LHCN-M2 (cell line): ENCODE measurements at regions not wholly inside any gene's neighbourhood (a gene's known extent, or its start where the extent isn't known, plus 50 kb on each side); places are given as distances from the start of the nearest gene placed in this dataset.
"Not testable (repeated sequence)": the region's sequence is repeated elsewhere in the genome, so short reads cannot be mapped to it uniquely, and the experiment has no call there.

Experiments used
- DNase-seq: peaks from one replicate; pipeline ENCODE4 v3.0.0-alpha.2; 2012; ENCODE audit warnings: low read depth

DNA sequence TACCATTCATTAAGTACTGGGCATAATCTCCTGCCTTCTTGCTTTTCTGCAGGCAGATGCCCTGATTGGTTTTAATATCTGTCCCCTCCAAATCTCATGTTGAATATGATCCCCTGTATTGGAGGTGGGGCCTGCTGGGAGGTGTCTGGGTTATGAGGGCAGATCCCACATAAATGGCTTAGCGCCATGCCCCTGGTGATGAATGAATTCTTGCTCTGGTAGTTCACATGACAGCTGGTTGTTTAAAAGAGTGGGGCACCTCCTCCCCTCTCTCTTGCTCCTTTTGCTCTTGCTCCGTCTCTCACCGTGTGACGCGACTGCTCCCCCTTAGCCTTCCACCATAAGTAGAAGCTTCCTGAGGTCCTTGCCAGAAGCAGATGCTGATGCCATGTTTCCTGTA is 564.0 kb upstream of the BRINP1 start:
- DNase-seq = no peak

GRCh38 chr9:119924736-119925135 is 555.5 kb upstream of the BRINP1 start:
- DNase-seq = no peak

GRCh38 chr9:119917175-119917574 is 547.9 kb upstream of the BRINP1 start:
- DNase-seq = no peak

- no peak for DNase-seq
Observed at GRCh38 chr9:119907056-119907455, 537.8 kb upstream of the BRINP1 start.

- DNase-seq = no peak
Observed at GRCh38 chr9:119905724-119906123, 536.5 kb upstream of the BRINP1 start.

- DNase-seq = no peak
Observed at GRCh38 chr9:119903851-119904250, 534.6 kb upstream of the BRINP1 start.

DNA sequence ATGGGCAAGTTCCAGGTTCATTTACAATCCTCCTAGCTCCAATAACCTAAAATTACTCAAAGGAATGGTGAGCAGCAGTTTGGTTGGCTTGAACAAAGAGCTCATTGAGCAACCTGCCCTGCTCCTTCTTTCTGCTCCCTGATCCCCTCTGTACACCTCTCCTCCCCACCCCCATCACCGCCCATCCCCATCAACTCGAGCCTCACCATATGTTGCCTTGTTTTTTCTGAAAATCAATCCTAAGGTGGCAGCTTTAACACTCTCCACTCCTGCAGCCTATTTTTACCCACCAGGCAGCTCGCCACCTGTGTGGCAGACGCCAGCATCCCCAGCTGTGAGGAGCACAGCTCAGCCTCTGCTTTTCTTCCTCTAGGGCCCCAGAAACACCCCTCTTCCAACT is 533.4 kb upstream of the BRINP1 start:
- no peak for DNase-seq

DNA sequence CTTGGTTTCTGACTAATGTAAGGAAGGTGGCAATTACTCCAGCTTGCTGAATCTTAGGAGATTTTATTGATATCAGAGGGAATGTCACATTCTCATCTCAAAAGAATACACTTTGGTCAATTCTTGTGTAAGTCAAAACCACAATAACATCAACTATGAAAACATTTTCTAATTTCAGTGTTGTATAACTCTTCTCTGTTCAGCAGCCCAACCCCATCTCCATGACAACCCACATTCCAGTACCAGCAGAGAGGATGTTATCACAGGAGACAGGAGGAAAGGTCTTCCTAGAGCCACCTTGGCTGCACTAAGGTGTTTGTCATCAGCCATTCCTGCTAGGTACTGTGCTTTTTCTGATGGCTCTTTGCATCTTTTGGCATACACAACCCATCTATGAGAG is 529.1 kb upstream of the BRINP1 start:
- DNase-seq = no peak

DNA sequence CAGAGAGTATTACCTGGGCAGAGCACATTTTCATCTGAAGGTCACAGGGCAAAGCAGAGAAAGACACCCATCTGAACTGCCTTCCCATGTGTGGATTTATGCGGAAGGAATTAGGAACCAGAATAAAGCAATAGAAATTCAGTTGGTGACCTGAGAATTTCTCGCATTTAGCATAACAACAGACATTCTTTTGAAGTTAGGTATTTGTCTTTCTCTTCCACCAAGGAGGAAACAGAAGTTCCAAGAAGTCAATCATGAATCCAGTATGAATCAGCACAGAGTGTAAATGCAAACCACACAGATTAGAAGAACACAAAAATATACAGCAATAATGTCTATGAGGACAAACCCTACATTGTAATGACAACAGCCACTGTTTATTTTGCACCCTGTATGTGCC is 515.2 kb upstream of the BRINP1 start:
- no peak for DNase-seq

GRCh38 chr9:119881898-119882297 is 512.7 kb upstream of the BRINP1 start:
- no peak for DNase-seq

GRCh38 chr9:119880361-119880760 is 511.1 kb upstream of the BRINP1 start:
- DNase-seq = no peak

- DNase-seq = no peak
Observed at GRCh38 chr9:119877306-119877705, 508.1 kb upstream of the BRINP1 start.

GRCh38 chr9:119873877-119874276 is 504.6 kb upstream of the BRINP1 start:
- DNase-seq = no peak

GRCh38 chr9:119870251-119870650 is 501.0 kb upstream of the BRINP1 start:
- not testable (repeated sequence) for DNase-seq

- DNase-seq = no peak
Observed at GRCh38 chr9:119868694-119869093, 499.5 kb upstream of the BRINP1 start.

GRCh38 chr9:119861842-119862241 is 492.6 kb upstream of the BRINP1 start:
- no peak for DNase-seq

DNA sequence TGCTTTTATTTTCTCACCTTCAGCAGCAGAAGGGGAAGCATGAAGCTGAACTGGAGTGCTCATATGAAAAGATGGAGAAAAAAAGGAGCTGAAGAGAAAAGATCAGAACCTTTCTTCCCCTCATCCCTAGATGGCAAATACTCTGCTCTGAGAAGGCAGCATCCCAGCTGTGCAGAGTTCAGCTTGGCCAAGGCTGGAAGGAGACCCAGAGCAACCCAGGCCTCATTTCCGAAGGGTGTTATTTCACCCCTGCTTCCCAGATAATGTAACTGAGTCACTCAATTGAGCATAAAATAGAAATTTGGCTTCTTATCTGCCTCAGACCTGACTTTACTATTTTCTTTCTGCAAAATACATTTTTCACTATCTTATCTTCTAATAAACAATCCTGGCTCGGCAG is 489.9 kb upstream of the BRINP1 start:
- DNase-seq = no peak

- DNase-seq = no peak
Observed at GRCh38 chr9:119853126-119853525, 483.9 kb upstream of the BRINP1 start.

DNA sequence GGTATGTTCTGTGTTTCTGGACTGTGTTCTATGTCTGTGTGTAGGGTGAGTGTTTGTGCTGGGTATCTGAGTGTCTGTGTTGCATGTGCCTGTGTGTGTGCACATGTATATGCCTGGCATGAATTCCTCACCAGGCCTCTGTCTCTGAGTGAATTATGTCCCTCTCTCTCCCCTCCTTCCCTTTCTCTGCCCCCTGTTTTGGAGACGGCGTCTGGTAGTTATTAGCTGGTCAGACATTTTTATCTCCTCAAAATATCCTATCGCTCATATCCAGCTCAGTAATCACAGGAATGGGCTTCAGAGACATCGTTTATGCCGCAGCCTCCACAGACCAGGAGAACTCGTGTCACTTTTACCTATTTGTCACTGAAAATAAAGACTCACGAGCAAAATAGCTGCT is 483.2 kb upstream of the BRINP1 start:
- DNase-seq = no peak

GRCh38 chr9:119844431-119844830 is 475.2 kb upstream of the BRINP1 start:
- DNase-seq = no peak

- DNase-seq = no peak
Observed at GRCh38 chr9:119841016-119841415, 471.8 kb upstream of the BRINP1 start.

DNA sequence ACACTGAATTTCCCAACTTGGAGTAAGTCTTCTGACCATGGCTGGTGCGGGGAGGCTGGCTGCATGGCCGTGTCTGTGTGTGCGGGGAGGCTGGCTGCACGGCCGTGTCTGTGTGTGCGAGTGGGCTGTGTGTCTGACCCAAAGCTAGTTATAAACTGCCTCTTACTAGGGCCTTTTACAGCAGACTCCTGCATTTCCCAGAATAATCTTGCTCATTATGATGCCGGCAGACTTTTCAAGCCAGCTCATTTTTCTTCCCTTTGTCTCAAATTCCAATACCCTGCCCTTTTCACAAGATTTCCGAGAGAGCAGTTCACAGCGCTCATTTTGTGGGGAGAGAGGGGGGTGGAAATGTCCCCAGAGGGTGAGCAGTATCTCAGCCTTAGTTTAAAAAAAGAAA is 470.7 kb upstream of the BRINP1 start:
- DNase-seq = no peak

- DNase-seq = no peak
Observed at GRCh38 chr9:119838210-119838609, 469.0 kb upstream of the BRINP1 start.

GRCh38 chr9:119836036-119836435 is 466.8 kb upstream of the BRINP1 start:
- DNase-seq = no peak
